Ascending aorta (tissue), 2 donors: ENCODE measurements at regions not wholly inside any gene's neighbourhood (a gene's known extent, or its start where the extent isn't known, plus 50 kb on each side); places are given as distances from the start of the nearest gene placed in this dataset.
"Not testable (repeated sequence)": the region's sequence is repeated elsewhere in the genome, so short reads cannot be mapped to it uniquely, and the experiment has no call there.

Source experiments
- DNase-seq, 2 donors: peaks; one replicate each; pipeline ENCODE4 v3.0.0-alpha.2; 2019; ENCODE audit warnings: low spot score in 2 of 2
- H3K27ac ChIP-seq, 2 donors: fragments of 200-600 bp; sonication (generic); one replicate each; pipeline ENCODE4 v1.5.1; 2016 to 2017; ENCODE audit warnings: mild to moderate bottlenecking in 1 of 2
- H3K27me3 ChIP-seq: fragments of 200-600 bp; sonication (generic); one replicate; pipeline ENCODE4 v1.5.1; 2017
- H3K36me3 ChIP-seq, 2 donors: fragments of 200-600 bp; sonication (generic); one replicate each; pipeline ENCODE4 v1.5.1; 2016
- H3K4me1 ChIP-seq, 2 donors: fragments of 200-600 bp; sonication (generic); one replicate each; pipeline ENCODE4 v1.5.1; 2016 to 2017; ENCODE audit warnings: mild to moderate bottlenecking in 1 of 2
- H3K4me3 ChIP-seq, 2 donors: fragments of 200-600 bp; sonication (generic); one replicate each; pipeline ENCODE4 v1.5.1; 2016 to 2017; ENCODE audit warnings: mild to moderate bottlenecking in 1 of 2
- H3K9me3 ChIP-seq, 2 donors: fragments of 200-600 bp; sonication (generic); one replicate each; pipeline ENCODE4 v1.5.1; 2016
- intact Hi-C: fragments of 100-400 bp; cut with DNase I; formaldehyde crosslinking; loops from one replicate; pipeline ENCODE4 v1.15.1; 2023
- TF ChIP-seq, protein P1 (sequence below), 3 experiments: fragments of 200-600 bp in 2 of 3; fragments of 450-650 bp in 1 of 3; sonication (generic) in 2 of 3; IDR thresholded peaks; one replicate each; pipeline ENCODE4 v1.5.1; 2016 to 2019; ENCODE audit warnings: antibody characterized with exemption in 3 of 3, mild to moderate bottlenecking in 1 of 3, moderate library complexity in 1 of 3

DNA sequence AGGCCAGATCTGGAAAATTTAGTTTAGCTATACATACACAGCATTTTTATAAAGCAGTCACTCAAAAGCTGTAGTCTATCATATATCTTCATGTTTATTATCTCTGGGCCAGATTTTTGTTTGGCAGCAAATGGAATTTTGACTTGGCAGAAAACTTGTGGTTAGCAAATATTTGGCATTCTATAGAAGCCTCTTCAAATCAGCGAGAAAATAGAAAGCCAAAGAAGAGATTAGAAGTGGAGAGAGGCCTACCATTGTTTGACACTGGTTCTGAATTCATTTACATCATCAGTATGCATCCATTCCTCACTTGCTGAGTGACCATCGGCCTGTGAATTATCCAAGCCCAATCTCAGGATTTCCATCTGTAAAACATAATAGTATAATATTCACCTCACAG, 1077.6 kb downstream of the GALC start:
- Histone ChIP-seq H3K4me1 (no peaks in the 10 kb centered on the region), H3K9me3 (no peaks in the 10 kb centered on the region), H3K4me3 (no peak overlapping the region), H3K27me3 (no peaks in the 10 kb centered on the region), H3K36me3 (no peaks in the 10 kb centered on the region), H3K27ac (no peak overlapping the region)
- intact Hi-C loops = no loop called here
- TF ChIP-seq, protein P1, sequence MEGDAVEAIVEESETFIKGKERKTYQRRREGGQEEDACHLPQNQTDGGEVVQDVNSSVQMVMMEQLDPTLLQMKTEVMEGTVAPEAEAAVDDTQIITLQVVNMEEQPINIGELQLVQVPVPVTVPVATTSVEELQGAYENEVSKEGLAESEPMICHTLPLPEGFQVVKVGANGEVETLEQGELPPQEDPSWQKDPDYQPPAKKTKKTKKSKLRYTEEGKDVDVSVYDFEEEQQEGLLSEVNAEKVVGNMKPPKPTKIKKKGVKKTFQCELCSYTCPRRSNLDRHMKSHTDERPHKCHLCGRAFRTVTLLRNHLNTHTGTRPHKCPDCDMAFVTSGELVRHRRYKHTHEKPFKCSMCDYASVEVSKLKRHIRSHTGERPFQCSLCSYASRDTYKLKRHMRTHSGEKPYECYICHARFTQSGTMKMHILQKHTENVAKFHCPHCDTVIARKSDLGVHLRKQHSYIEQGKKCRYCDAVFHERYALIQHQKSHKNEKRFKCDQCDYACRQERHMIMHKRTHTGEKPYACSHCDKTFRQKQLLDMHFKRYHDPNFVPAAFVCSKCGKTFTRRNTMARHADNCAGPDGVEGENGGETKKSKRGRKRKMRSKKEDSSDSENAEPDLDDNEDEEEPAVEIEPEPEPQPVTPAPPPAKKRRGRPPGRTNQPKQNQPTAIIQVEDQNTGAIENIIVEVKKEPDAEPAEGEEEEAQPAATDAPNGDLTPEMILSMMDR (IDR thresholded peaks at IDR 0.05) = no peak
- DNase-seq = no peak

DNA sequence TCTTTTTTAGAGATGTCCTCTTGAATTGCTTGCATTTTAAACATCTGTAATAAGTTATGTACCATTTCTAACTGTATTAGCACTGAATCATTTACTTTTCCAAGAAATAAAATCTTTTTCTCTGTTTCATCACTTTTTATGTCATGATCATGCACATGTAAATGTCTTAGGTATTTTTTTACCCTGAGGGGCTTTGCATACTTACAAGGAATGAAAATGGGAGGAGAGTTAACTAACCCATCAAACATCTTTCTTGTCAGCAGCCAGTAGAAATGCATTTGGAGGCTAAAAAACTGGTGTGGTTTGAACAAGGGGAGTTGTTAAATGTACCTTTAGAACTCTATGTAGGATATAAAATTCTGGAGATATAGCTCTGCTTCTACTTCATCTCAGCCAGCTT, 1080.3 kb downstream of the GALC start:
- H3K36me3 ChIP-seq = no peaks in the 10 kb centered on the region
- intact Hi-C loops = no loop called here
- H3K9me3 ChIP-seq = no peaks in the 10 kb centered on the region
- TF ChIP-seq, protein P1 (IDR thresholded peaks at IDR 0.05) = no peak
- H3K4me1 ChIP-seq = no peaks in the 10 kb centered on the region
- H3K27ac ChIP-seq = no peak overlapping the region
- DNase-seq = no peak
- no peak overlapping the region for H3K4me3 ChIP-seq
- H3K27me3 ChIP-seq = no peaks in the 10 kb centered on the region

DNA sequence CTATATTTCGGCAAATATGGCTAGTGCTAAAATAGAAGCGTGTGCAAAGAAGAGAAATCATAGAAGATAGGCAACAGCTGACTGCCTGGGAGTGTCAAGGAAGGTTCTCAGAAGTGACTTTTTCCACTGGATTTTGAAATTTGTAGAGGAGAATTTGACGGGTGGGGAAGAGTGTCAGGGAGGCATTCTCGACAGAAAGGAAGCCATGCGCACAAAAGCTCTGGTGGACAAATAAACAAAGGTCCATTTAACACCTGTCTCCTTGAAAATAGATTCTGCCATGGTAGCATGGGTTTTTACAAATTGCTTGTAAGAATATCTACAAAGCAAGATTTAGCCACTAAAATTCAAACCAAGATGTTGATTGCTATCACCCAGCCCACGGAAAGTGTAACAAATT, 1081.5 kb downstream of the GALC start:
- Histone ChIP-seq H3K4me3 (no peak overlapping the region), H3K4me1 (no peaks in the 10 kb centered on the region), H3K27ac (no peak overlapping the region), H3K36me3 (no peaks in the 10 kb centered on the region), H3K27me3 (no peaks in the 10 kb centered on the region), H3K9me3 (no peaks in the 10 kb centered on the region)
- TF ChIP-seq, protein P1 (IDR thresholded peaks at IDR 0.05) = no peak
- intact Hi-C loops = no loop called here
- no peak for DNase-seq

DNA sequence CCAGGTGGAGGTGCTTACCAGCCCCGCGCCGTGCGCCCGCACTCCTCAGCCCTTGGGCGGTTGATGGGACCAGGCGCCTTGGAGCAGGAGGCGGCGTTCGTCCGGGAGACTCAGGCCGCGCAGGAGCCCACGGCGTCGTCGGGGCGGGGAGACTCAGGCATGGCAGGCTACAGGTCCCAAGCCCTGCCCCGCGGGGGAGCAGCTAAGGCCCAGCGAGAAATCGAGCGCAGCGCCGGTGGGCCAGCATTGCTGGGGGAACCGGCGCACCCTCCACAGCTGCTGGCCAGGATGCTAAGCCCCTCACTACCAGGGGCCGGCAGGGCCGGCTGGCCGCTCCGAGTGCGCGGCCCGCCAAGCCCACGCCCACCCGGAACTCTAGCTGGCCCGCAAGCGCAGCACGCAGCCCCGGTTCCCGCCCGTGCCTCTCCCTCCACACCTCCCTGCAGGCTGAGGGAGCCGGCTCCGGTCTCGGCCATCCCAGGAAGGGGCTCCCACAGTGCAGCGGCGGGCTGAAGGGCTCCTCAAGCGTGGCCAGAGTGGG, 1087.5 kb downstream of the GALC start:
- H3K27ac ChIP-seq, H3K4me3 ChIP-seq, H3K36me3 ChIP-seq, DNase-seq, H3K4me1 ChIP-seq, intact Hi-C loops, H3K27me3 ChIP-seq, H3K9me3 ChIP-seq: not testable (repeated sequence)

DNA sequence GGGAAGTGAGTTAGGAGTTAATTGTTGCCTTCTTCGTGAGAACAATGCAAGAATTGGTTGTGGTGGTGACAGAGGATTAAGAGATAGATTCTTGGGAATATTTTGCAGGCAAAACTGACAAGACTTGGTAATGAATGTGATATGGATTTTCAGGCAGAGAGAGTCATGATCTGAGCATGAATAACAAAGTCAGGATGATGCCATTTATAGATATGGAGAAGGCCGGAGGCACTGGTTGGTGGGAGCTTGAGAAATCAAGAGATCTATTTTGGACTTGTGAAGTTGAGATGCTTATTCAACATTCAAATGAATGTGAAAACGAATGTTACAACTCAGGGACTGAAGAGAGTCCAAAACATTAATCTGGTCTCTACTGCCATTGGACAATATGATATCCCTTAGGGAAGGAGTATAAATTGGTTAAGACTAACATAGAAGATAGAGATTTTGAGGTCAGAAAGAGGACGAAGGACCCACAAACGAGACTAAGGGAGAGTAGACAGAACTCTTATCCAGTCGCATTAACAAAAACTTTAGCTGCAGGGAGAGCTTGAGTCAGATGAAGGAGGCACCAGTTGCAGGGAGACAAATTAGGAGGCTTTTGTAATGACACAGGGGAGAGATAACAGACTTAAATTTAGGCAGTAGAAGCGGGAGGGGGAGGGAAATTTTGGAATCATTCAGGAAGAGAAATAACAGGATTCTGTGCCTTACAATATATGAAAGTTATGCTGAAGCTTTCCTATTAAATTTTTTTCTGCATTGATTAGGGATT, 1090.6 kb downstream of the GALC start:
- DNase-seq = no peak
- Histone ChIP-seq H3K9me3 (no peaks in the 10 kb centered on the region), H3K27me3 (no peaks in the 10 kb centered on the region), H3K4me1 (no peaks in the 10 kb centered on the region), H3K36me3 (no peaks in the 10 kb centered on the region), H3K27ac (no peak overlapping the region), H3K4me3 (no peak overlapping the region)
- TF ChIP-seq, protein P1 (IDR thresholded peaks at IDR 0.05) = no peak
- intact Hi-C loops = no loop called here

DNA sequence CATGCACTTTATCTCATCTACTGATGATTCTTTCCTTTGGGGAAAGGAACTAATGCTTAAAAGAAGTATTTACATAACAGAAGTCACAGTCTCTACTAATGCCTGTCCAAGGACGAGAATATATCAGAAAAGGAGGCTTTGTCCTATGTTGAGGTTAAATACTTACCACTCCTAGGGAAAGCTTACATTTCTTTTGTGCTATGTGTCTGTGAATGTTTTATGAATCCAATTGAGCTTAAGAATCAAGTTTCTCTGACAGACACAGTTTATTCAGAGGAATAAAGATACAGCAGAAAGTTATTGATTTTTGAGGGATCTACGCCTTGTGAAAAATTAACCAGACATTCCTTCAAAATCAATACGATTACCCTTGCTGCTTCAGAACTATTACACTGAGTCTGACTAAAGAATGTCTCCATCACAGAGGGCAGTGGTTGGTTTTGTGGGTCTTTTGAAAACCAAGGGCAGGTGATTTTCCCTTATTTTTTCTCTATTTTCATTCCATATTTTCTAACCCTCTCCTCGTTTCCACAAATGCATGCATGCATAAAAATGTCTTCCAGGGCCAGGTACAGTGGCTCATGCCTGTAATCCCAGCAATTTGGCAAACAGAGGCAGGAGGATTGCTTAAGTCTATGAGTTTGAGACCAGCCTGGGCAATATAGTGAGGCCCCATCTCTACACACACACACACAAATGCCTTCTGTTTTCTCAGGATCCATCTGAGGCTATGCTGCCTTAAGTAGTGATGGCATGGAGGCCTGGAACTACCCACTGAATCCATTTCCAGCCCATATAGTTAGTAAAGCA, 1095.1 kb downstream of the GALC start:
- intact Hi-C loops = no loop called here
- Histone ChIP-seq H3K27me3 (no peaks in the 10 kb centered on the region), H3K36me3 (no peaks in the 10 kb centered on the region), H3K9me3 (no peaks in the 10 kb centered on the region), H3K27ac (no peak overlapping the region), H3K4me3 (no peak overlapping the region), H3K4me1 (no peaks in the 10 kb centered on the region)
- no peak for DNase-seq
- TF ChIP-seq, protein P1 (IDR thresholded peaks at IDR 0.05) = no peak
